Cardiac fibroblast (primary cell): ENCODE measurements at regions not wholly inside any gene's neighbourhood (a gene's known extent, or its start where the extent isn't known, plus 50 kb on each side); places are given as distances from the start of the nearest gene placed in this dataset.
A peak's percentile ranks its signal among the peaks of the same experiment; 100 is the strongest.

Experiments
- DNase-seq, 2 donors: peaks; one replicate each; pipeline versions ENCODE4 v3.0.0 to v3.0.0-alpha.2; 2010; ENCODE audit warnings: low read depth in 2 of 2
- H3K4me3 ChIP-seq, 2 donors: replicated peaks in 1 of 2; 1 replicate in 1 of 2; 2 replicates in 1 of 2; pipeline ENCODE4 v1.5.1; 2011; ENCODE audit warnings: low read depth in 2 of 2, low read length in 2 of 2, mild to moderate bottlenecking in 2 of 2, moderate library complexity in 1 of 2
- CTCF ChIP-seq: IDR thresholded peaks from one replicate; pipeline ENCODE4 v1.5.1; 2011; ENCODE audit warnings: low read depth, mild to moderate bottlenecking, low read length, inconsistent platforms

DNA sequence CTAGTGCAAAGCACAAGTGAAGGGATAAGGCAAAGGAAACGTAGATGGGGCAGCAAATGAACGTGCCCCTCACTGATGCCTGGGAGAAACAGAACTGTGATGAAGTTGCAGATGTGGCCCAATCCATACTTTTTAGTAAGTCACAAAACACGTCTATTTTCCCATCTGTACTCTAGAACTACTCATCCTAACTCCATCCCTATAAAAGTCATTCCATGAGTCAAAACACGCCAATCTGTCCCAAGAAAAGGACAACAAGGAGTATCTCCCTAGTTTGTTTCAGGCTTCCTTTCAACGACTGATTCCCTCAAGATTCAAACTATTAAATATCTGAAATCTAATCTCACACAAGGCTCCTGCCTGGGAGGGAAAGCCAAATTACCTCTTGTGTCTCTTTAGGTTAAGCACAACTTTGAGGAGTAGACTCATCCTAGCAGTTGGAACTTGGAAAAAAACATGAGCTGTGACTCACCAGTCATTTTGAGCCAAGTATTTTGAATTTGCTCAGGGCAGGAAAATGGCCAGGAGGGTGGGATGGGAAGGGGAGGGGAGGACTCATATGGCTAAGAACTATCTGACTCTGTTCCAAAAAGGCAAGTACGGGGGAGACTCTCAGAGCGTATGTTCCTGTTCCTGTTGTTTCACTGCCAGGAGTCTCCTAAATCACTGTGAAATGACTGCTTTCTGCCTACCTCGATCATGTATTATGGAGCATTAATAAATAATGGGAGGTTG lies 214.5 kb upstream of the CAMK1G start:
- H3K4me3 ChIP-seq = no peak overlapping the region
- DNase-seq = peak; percentile 96 to 98
- no peak for TF ChIP-seq CTCF

DNA sequence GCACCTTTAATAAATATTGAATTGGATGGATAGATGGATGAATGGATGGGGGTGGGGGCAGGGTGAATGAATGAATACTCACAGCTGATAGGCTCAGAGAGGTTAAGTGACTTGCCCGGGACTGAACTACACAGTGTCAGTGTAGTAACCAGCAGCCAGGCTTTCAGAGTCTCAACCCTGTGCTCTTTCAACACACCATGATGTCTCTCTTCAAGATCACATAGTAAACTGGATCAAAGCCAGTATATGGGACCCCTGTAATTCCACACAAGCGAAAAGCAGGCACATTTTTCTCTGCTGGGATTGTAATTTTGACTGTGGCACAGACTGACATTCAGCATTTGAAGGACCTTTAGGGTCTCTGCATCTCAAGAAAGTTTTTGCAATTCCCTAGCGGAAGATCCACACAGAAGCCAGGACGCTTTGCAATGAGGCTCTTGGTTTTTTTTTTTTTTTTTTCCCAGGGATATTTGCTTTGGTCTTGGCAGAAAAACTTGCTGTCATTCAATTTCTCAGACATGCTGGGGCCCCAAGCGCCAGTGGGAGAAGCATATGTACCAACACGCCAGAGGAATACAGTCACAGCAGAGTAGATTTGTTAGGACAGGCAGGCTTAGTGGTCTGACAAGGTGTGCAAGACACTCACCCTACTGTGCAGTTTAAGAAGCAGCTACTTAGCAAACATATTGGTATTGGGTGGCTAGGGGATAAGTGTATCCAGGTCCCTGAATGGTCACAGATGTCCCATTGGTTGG lies 213.1 kb upstream of the CAMK1G start:
- TF ChIP-seq CTCF = no peak
- no peak overlapping the region for H3K4me3 ChIP-seq
- no peak for DNase-seq

GRCh38 chr1:209375097-209375496 lies 208.4 kb upstream of the CAMK1G start:
- H3K4me3 ChIP-seq = no peak overlapping the region
- no peak for TF ChIP-seq CTCF
- DNase-seq = no peak

- peak; percentile 50 to 56 for DNase-seq
- no peak for TF ChIP-seq CTCF
- no peak overlapping the region for H3K4me3 ChIP-seq
These were observed 207.7 kb upstream of the CAMK1G start for GRCh38 chr1:209375671-209376365.

GRCh38 chr1:209376774-209377173 lies 206.7 kb upstream of the CAMK1G start:
- DNase-seq = no peak
- no peak for TF ChIP-seq CTCF
- no peak overlapping the region for H3K4me3 ChIP-seq

- DNase-seq = no peak
- H3K4me3 ChIP-seq = no peak overlapping the region
- no peak for TF ChIP-seq CTCF
These were observed 205.5 kb upstream of the CAMK1G start for GRCh38 chr1:209377995-209378394.
